H1 (cell line): ENCODE measurements at regions not wholly inside any gene's neighbourhood (a gene's known extent, or its start where the extent isn't known, plus 50 kb on each side); places are given as distances from the start of the nearest gene placed in this dataset.

Experiments
- ASH2L ChIP-seq: fragments of 200-600, 300-600 bp; sonication (generic); IDR thresholded peaks from one replicate; pipeline ENCODE4 v1.7.1; 2017; ENCODE audit warnings: low read length
- CEBPB ChIP-seq: IDR thresholded peaks from 2 replicates; pipeline ENCODE4 v1.6.1; 2012; ENCODE audit warnings: low read depth, low read length
- EP300 ChIP-seq, 2 experiments: IDR thresholded peaks; 1 replicate in 1 of 2; 2 replicates in 1 of 2; pipeline ENCODE4 v1.6.1; 2011 to 2012; ENCODE audit warnings: low read depth in 2 of 2, low read length in 2 of 2, mild to moderate bottlenecking in 2 of 2, borderline replicate concordance in 1 of 2, inconsistent platforms in 1 of 2, moderate library complexity in 1 of 2
- EZH2 ChIP-seq: fragments of 200-600 bp; sonication (generic); IDR thresholded peaks from 2 replicates; pipeline ENCODE4 v1.7.1; 2012; ENCODE audit warnings: low read depth, mild to moderate bottlenecking, moderate library complexity, low read length, inconsistent platforms; ENCODE audit not compliant: severe bottlenecking
- GTF2F1 ChIP-seq: IDR thresholded peaks from 2 replicates; pipeline ENCODE4 v1.6.1; 2012; ENCODE audit warnings: low read depth, low read length, improper control_type of control experiment, borderline replicate concordance
- KDM1A ChIP-seq: fragments of 200-600, 300-600 bp; sonication (generic); IDR thresholded peaks from 2 replicates; pipeline ENCODE4 v1.7.1; 2016; ENCODE audit warnings: mild to moderate bottlenecking, low read length, borderline replicate concordance
- NRF1 ChIP-seq: IDR thresholded peaks from 2 replicates; pipeline ENCODE4 v1.6.1; 2011; ENCODE audit warnings: mild to moderate bottlenecking, low read depth, low read length, improper control_type of control experiment
- POLR2A ChIP-seq, 2 experiments: IDR thresholded peaks; 1 replicate in 1 of 2; 2 replicates in 1 of 2; pipeline ENCODE4 v1.6.1; 2011; ENCODE audit warnings: low read depth in 2 of 2, low read length in 2 of 2, mild to moderate bottlenecking in 2 of 2; ENCODE audit errors: control extremely low read depth in 1 of 2
- POLR2AphosphoS5 ChIP-seq: IDR thresholded peaks from 2 replicates; pipeline ENCODE4 v1.6.1; 2011; ENCODE audit warnings: low read depth, low read length
- SP1 ChIP-seq: IDR thresholded peaks from 2 replicates; pipeline ENCODE4 v1.6.1; 2011; ENCODE audit warnings: low read depth, low read length
- SUZ12 ChIP-seq: fragments of 200-600 bp; sonication (generic); IDR thresholded peaks from 2 replicates; pipeline ENCODE4 v1.6.1; 2012; ENCODE audit warnings: mild to moderate bottlenecking, inconsistent platforms, low read length, moderate library complexity, mixed read lengths
- ZNF274 ChIP-seq: IDR thresholded peaks from 2 replicates; pipeline ENCODE4 v1.7.0; 2012; ENCODE audit warnings: low read length, borderline replicate concordance; ENCODE audit errors: extremely low read depth
- TF ChIP-seq, protein P1 (sequence below), 3 experiments: IDR thresholded peaks; 1 replicate in 2 of 3; 2 replicates in 1 of 3; pipeline versions ENCODE4 v1.5.1 to v1.6.1; 2011; ENCODE audit warnings: low read length in 3 of 3, mild to moderate bottlenecking in 3 of 3, inconsistent platforms in 2 of 3, low read depth in 1 of 3, moderate library complexity in 1 of 3; ENCODE audit not compliant: insufficient read depth in 1 of 3; ENCODE audit errors: control extremely low read depth in 1 of 3
- TF ChIP-seq, protein P2 (sequence below): IDR thresholded peaks from 2 replicates; pipeline ENCODE4 v1.6.1; 2012; ENCODE audit warnings: inconsistent platforms

DNA sequence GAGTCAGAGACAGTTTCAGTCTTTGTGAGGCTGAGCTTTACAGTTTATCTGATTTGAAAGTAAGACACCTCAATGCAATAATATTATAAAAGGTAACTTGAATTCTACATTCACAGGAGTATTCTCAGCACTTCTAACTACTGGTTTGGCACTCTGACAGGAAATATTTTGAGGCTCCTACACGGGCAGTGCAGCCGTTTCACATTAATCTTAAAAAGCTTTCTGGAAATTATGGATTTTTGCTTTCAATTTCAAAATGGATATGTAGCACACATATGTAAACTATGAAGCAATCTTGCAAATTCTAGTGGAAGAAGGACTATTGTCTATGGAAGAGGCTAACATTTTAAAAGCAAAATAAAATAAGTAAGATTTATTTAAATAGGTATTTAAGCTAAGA lies 262.9 kb upstream of the SNX7 start:
- no peak for TF ChIP-seq EZH2
- TF ChIP-seq, protein P1, sequence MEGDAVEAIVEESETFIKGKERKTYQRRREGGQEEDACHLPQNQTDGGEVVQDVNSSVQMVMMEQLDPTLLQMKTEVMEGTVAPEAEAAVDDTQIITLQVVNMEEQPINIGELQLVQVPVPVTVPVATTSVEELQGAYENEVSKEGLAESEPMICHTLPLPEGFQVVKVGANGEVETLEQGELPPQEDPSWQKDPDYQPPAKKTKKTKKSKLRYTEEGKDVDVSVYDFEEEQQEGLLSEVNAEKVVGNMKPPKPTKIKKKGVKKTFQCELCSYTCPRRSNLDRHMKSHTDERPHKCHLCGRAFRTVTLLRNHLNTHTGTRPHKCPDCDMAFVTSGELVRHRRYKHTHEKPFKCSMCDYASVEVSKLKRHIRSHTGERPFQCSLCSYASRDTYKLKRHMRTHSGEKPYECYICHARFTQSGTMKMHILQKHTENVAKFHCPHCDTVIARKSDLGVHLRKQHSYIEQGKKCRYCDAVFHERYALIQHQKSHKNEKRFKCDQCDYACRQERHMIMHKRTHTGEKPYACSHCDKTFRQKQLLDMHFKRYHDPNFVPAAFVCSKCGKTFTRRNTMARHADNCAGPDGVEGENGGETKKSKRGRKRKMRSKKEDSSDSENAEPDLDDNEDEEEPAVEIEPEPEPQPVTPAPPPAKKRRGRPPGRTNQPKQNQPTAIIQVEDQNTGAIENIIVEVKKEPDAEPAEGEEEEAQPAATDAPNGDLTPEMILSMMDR (IDR thresholded peaks at IDR 0.05; ENCODE audit: control extremely low read depth in 1 of 3, insufficient read depth in 1 of 3, low read depth in 1 of 3, low read length in 3 of 3) = no peak
- no peak for TF ChIP-seq POLR2A (IDR thresholded peaks at IDR 0.05; ENCODE audit: control extremely low read depth in 1 of 2, low read depth in 2 of 2, low read length in 2 of 2)
- no peak for TF ChIP-seq SUZ12
- TF ChIP-seq EP300 (IDR thresholded peaks at IDR 0.05; ENCODE audit: borderline replicate concordance in 1 of 2, low read depth in 2 of 2, low read length in 2 of 2) = no peak
- no peak for TF ChIP-seq SP1
- TF ChIP-seq, protein P2, sequence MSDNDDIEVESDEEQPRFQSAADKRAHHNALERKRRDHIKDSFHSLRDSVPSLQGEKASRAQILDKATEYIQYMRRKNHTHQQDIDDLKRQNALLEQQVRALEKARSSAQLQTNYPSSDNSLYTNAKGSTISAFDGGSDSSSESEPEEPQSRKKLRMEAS = no peak
- TF ChIP-seq GTF2F1 = no peak
- TF ChIP-seq NRF1 = no peak
- TF ChIP-seq POLR2AphosphoS5 = no peak
- TF ChIP-seq ASH2L = no peak
- TF ChIP-seq CEBPB = no peak
- TF ChIP-seq KDM1A = no peak
- TF ChIP-seq ZNF274 = no peak
